CD4-positive, CD25-positive, alpha-beta regulatory T cell (primary cell): ENCODE measurements at regions not wholly inside any gene's neighbourhood (a gene's known extent, or its start where the extent isn't known, plus 50 kb on each side); places are given as distances from the start of the nearest gene placed in this dataset.
"Not testable (repeated sequence)": the region's sequence is repeated elsewhere in the genome, so short reads cannot be mapped to it uniquely, and the experiment has no call there.

Source experiments
- ATAC-seq, 2 donors: fragments of 150-1000 bp; cut with Tn5 transposase; one replicate each; pipeline ENCODE4 v1.10.0; 2021; ENCODE audit warnings: low read depth in 2 of 2, moderate number of reproducible peaks in 2 of 2, moderate library complexity in 1 of 2
- DNase-seq, 3 donors: peaks; one replicate each; pipeline versions ENCODE4 v3.0.0 to v3.0.0-alpha.2; 2012 to 2022; ENCODE audit warnings: mixed read lengths in 1 of 3
- H3K27ac ChIP-seq: one replicate; pipeline ENCODE4 v1.7.0; 2013; ENCODE audit warnings: mild to moderate bottlenecking, low read length; ENCODE audit not compliant: insufficient read depth, poor library complexity, severe bottlenecking
- H3K27me3 ChIP-seq: one replicate; pipeline ENCODE4 v1.7.0; 2013; ENCODE audit warnings: low read length; ENCODE audit not compliant: control insufficient read depth, insufficient read depth
- H3K36me3 ChIP-seq: one replicate; pipeline ENCODE4 v1.7.0; 2013; ENCODE audit warnings: mild to moderate bottlenecking, low read length, moderate library complexity; ENCODE audit not compliant: control insufficient read depth, insufficient read depth
- H3K4me1 ChIP-seq: 2 replicates; pipeline ENCODE4 v1.7.0; 2013; ENCODE audit warnings: mild to moderate bottlenecking, low read length; ENCODE audit not compliant: insufficient read depth, control insufficient read depth, poor library complexity, severe bottlenecking
- H3K4me3 ChIP-seq: one replicate; pipeline ENCODE4 v1.7.0; 2013; ENCODE audit warnings: low read depth, mild to moderate bottlenecking, low read length, moderate library complexity
- H3K9me3 ChIP-seq, 2 experiments: 1 replicate in 1 of 2; 2 replicates in 1 of 2; pipeline ENCODE4 v1.7.0; 2013; ENCODE audit warnings: low read length in 2 of 2, mild to moderate bottlenecking in 1 of 2, moderate library complexity in 1 of 2; ENCODE audit not compliant: control insufficient read depth in 2 of 2
- H3K27ac Mint-ChIP-seq, 3 donors: one replicate each; pipeline ENCODE4 v1.8.0; 2020 to 2022; ENCODE audit warnings: mild to moderate bottlenecking in 3 of 3, mixed read lengths in 3 of 3, moderate library complexity in 2 of 3
- H3K27me3 Mint-ChIP-seq: one replicate; pipeline ENCODE4 v1.8.0; 2022; ENCODE audit warnings: mild to moderate bottlenecking, mixed read lengths
- H3K36me3 Mint-ChIP-seq: one replicate; pipeline ENCODE4 v1.8.0; 2020; ENCODE audit warnings: mixed read lengths
- H3K4me1 Mint-ChIP-seq, 4 donors: one replicate each; pipeline ENCODE4 v1.8.0; 2020 to 2022; ENCODE audit warnings: mixed read lengths in 4 of 4, mild to moderate bottlenecking in 1 of 4
- H3K4me3 Mint-ChIP-seq, 4 donors: one replicate each; pipeline ENCODE4 v1.8.0; 2020 to 2022; ENCODE audit warnings: mild to moderate bottlenecking in 4 of 4, mixed read lengths in 4 of 4, moderate library complexity in 3 of 4
- H3K9me3 Mint-ChIP-seq, 7 donors: one replicate each; pipeline ENCODE4 v1.8.0; 2020 to 2022; ENCODE audit warnings: mixed read lengths in 7 of 7, mild to moderate bottlenecking in 3 of 7, moderate library complexity in 2 of 7

GRCh38 chr3:36032180-36033047 lies 347.9 kb upstream of the STAC start:
- Histone ChIP-seq H3K4me3 (no peak overlapping the region), H3K36me3 (no peaks in the 10 kb centered on the region), H3K27me3 (no peaks in the 10 kb centered on the region), H3K4me1 (no peaks in the 10 kb centered on the region), H3K27ac (no peak overlapping the region), H3K9me3 (peaks cover 0 to 2% of the 10 kb centered on the region in 2 experiments)
- H3K4me1 Mint-ChIP-seq = no peaks in the 10 kb centered on the region
- H3K9me3 Mint-ChIP-seq = peaks cover 0 to 34% (median 5%) of the 10 kb centered on the region in 7 donors
- H3K27me3 Mint-ChIP-seq = no peaks in the 10 kb centered on the region
- H3K27ac Mint-ChIP-seq = no peak overlapping the region
- DNase-seq = no peak
- H3K36me3 Mint-ChIP-seq = no peaks in the 10 kb centered on the region
- ATAC-seq = no peak
- H3K4me3 Mint-ChIP-seq = no peak overlapping the region

- ATAC-seq = no peak
- H3K27me3 Mint-ChIP-seq = no peaks in the 10 kb centered on the region
These were observed 321.8 kb upstream of the STAC start for GRCh38 chr3:36058404-36059030.

GRCh38 chr3:36060950-36061349 lies 319.4 kb upstream of the STAC start:
- no peak overlapping the region for H3K4me3 Mint-ChIP-seq
- peaks cover 0 to 4% (median 1%) of the 10 kb centered on the region in 7 donors for H3K9me3 Mint-ChIP-seq
- Histone ChIP-seq H3K36me3 (no peaks in the 10 kb centered on the region), H3K27me3 (no peaks in the 10 kb centered on the region), H3K4me3 (no peak overlapping the region), H3K4me1 (no peaks in the 10 kb centered on the region), H3K27ac (no peak overlapping the region), H3K9me3 (no peaks in the 10 kb centered on the region)
- H3K27ac Mint-ChIP-seq = no peak overlapping the region
- H3K36me3 Mint-ChIP-seq = no peaks in the 10 kb centered on the region
- no peaks in the 10 kb centered on the region for H3K27me3 Mint-ChIP-seq
- ATAC-seq = no peak
- no peaks in the 10 kb centered on the region for H3K4me1 Mint-ChIP-seq
- DNase-seq = no peak

More at GRCh38 chr3:36058404-36059030, 321.8 kb upstream of the STAC start:
- Mint-ChIP-seq H3K4me3 (no peak overlapping the region), H3K9me3 (peaks cover 0 to 9% (median 1%) of the 10 kb centered on the region in 7 donors), H3K4me1 (no peaks in the 10 kb centered on the region), H3K36me3 (no peaks in the 10 kb centered on the region), H3K27ac (no peak overlapping the region)
- no peaks in the 10 kb centered on the region for H3K9me3 ChIP-seq
- no peak overlapping the region for H3K4me3 ChIP-seq
- H3K4me1 ChIP-seq = no peaks in the 10 kb centered on the region
- H3K27ac ChIP-seq = no peak overlapping the region
- no peaks in the 10 kb centered on the region for H3K36me3 ChIP-seq
- DNase-seq = no peak
- no peaks in the 10 kb centered on the region for H3K27me3 ChIP-seq

DNA sequence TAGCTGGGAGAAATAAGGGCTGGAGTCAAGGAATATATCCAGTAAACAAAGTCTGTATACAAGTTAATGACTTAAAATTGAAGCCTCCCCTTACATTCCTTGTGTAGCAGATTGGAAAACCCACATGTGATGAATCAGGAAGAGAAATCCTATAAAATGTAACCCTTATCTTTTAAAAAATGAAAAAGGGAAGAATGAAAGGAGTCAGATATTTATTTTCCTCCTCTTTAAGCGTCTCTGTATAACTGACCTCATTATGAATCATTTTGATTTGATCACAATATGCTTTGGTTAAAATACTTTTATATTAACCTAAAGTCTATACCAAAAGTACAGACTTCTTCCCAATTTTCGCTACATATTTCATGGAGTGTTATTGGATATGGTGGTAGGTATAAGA lies 316.3 kb upstream of the STAC start:
- no peak for ATAC-seq
- Histone ChIP-seq H3K4me3 (no peak overlapping the region), H3K36me3 (no peaks in the 10 kb centered on the region), H3K9me3 (no peaks in the 10 kb centered on the region), H3K27me3 (no peaks in the 10 kb centered on the region), H3K27ac (no peak overlapping the region), H3K4me1 (no peaks in the 10 kb centered on the region)
- Mint-ChIP-seq H3K4me1 (no peaks in the 10 kb centered on the region), H3K27me3 (no peaks in the 10 kb centered on the region), H3K36me3 (no peaks in the 10 kb centered on the region), H3K27ac (no peak overlapping the region), H3K4me3 (no peak overlapping the region), H3K9me3 (peaks cover 0 to 5% (median 1%) of the 10 kb centered on the region in 7 donors)
- no peak for DNase-seq

DNA sequence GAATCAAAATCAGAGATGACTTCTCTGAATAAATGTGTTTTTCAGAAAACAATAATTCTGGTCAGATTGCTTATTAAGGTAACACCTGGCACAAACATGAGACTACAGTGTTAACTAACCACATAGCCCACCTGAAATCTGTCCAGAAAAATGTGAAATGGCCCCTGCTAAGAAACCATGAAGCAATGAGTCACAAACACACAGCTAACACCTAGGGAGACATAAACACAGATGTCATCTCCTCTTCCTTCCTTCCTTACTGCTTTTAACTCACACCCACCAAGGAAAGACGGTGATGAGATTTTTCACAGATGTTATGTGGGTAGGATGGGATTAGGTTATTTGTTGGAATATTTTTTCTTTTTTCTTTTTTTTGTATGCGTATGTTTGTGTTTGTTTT lies 315.0 kb upstream of the STAC start:
- Mint-ChIP-seq H3K9me3 (peaks cover 0 to 5% (median 1%) of the 10 kb centered on the region in 7 donors), H3K36me3 (no peaks in the 10 kb centered on the region), H3K27ac (no peak overlapping the region), H3K27me3 (no peaks in the 10 kb centered on the region), H3K4me3 (no peak overlapping the region), H3K4me1 (no peaks in the 10 kb centered on the region)
- no peak overlapping the region for H3K4me3 ChIP-seq
- no peaks in the 10 kb centered on the region for H3K4me1 ChIP-seq
- no peaks in the 10 kb centered on the region for H3K36me3 ChIP-seq
- H3K9me3 ChIP-seq = no peaks in the 10 kb centered on the region
- DNase-seq = no peak
- H3K27me3 ChIP-seq = no peaks in the 10 kb centered on the region
- H3K27ac ChIP-seq = no peak overlapping the region
- no peak for ATAC-seq

DNA sequence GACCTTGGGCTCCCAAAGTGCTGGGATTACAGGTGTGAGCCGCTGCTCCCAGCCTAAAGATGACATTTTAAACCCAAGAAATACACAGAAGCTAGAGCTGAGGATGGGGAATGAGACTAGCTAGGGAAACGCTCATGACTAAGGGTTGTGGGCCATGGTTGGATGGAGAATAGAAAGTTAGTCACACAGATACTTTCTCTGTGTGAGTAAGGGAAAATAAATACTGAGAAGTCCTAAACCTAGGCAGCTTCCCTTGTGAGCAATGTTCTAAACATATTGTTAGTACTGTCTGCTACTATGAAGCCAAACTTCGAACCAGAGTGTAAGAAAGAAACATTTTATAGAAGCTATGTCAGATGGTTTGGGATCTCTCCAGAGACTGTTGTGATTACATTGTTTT lies 304.8 kb upstream of the STAC start:
- no peak overlapping the region for H3K4me3 ChIP-seq
- no peak overlapping the region for H3K27ac ChIP-seq
- Mint-ChIP-seq H3K4me3 (no peak overlapping the region), H3K27me3 (peaks cover 5% of the 10 kb centered on the region), H3K9me3 (peaks cover 0 to 5% (median 2%) of the 10 kb centered on the region in 7 donors), H3K36me3 (no peaks in the 10 kb centered on the region), H3K27ac (no peak overlapping the region), H3K4me1 (no peaks in the 10 kb centered on the region)
- ATAC-seq (no peak), DNase-seq (no peak)
- no peaks in the 10 kb centered on the region for H3K36me3 ChIP-seq
- H3K4me1 ChIP-seq = no peaks in the 10 kb centered on the region
- no peaks in the 10 kb centered on the region for H3K9me3 ChIP-seq
- H3K27me3 ChIP-seq = no peaks in the 10 kb centered on the region

- H3K27me3 ChIP-seq = no peaks in the 10 kb centered on the region
- peaks cover 5% of the 10 kb centered on the region for H3K27me3 Mint-ChIP-seq
- no peaks in the 10 kb centered on the region for H3K4me1 ChIP-seq
- H3K36me3 Mint-ChIP-seq = no peaks in the 10 kb centered on the region
- no peaks in the 10 kb centered on the region for H3K4me1 Mint-ChIP-seq
- no peak overlapping the region for H3K27ac ChIP-seq
- no peak overlapping the region for H3K27ac Mint-ChIP-seq
- no peaks in the 10 kb centered on the region for H3K9me3 ChIP-seq
- DNase-seq (no peak), ATAC-seq (no peak)
- no peak overlapping the region for H3K4me3 Mint-ChIP-seq
- H3K36me3 ChIP-seq = no peaks in the 10 kb centered on the region
- H3K4me3 ChIP-seq = no peak overlapping the region
- H3K9me3 Mint-ChIP-seq = peaks cover 0 to 9% (median 4%) of the 10 kb centered on the region in 7 donors
These were observed 303.0 kb upstream of the STAC start for GRCh38 chr3:36077320-36077719.

DNA sequence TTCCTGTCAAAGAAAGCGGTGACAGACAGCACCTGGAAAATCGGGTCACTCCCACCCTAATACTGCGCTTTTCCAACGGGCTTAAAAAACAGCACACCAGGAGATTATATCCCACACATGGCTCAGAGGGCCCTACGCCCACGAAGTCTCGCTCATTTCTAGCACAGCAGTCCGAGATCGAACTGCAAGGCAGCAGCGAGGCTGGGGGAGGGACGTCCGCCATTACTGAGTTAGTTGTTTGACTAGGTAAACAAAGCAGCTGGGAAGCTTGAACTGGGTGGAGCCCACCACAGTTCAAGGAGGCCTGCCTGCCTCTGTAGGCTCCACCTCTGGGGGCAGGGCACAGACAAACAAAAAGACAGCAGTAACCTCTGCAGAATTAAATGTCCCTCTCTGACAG lies 297.3 kb upstream of the STAC start:
- H3K4me1 ChIP-seq, H3K27ac ChIP-seq, H3K27me3 ChIP-seq, H3K4me3 Mint-ChIP-seq, ATAC-seq, H3K27ac Mint-ChIP-seq, H3K4me3 ChIP-seq, H3K36me3 ChIP-seq, H3K36me3 Mint-ChIP-seq, DNase-seq, H3K27me3 Mint-ChIP-seq, H3K4me1 Mint-ChIP-seq, H3K9me3 ChIP-seq: not testable (repeated sequence)
- H3K9me3 Mint-ChIP-seq = peaks cover 0 to 12% (median 0%) of the 10 kb centered on the region in 7 donors
